GM12801 (cell line): ENCODE measurements at regions not wholly inside any gene's neighbourhood (a gene's known extent, or its start where the extent isn't known, plus 50 kb on each side); places are given as distances from the start of the nearest gene placed in this dataset.

Experiments
- CTCF ChIP-seq: IDR thresholded peaks from one replicate; pipeline ENCODE4 v1.5.1; 2011; ENCODE audit warnings: control low read depth; ENCODE audit not compliant: insufficient read length; ENCODE audit errors: extremely low read depth

- no peak for TF ChIP-seq CTCF
Observed at GRCh38 chr10:62652564-62652963, 152.0 kb upstream of the ADO start.

GRCh38 chr10:62653254-62653653 is 151.3 kb upstream of the ADO start:
- TF ChIP-seq CTCF, result no peak

- no peak for TF ChIP-seq CTCF
Observed at GRCh38 chr10:62654966-62655336, 149.6 kb upstream of the ADO start.

- no peak for TF ChIP-seq CTCF
Observed at GRCh38 chr10:62655337-62655994, 149.1 kb upstream of the ADO start.

- no peak for TF ChIP-seq CTCF
Observed at GRCh38 chr10:62657244-62657835, 147.2 kb upstream of the ADO start.

GRCh38 chr10:62658516-62658915 is 146.0 kb upstream of the ADO start:
- TF ChIP-seq CTCF, result no peak

GRCh38 chr10:62661143-62661542 is 143.4 kb upstream of the ADO start:
- no peak for TF ChIP-seq CTCF
